ENCODE measurements at regions not wholly inside any gene's neighbourhood (a gene's known extent, or its start where the extent isn't known, plus 50 kb on each side); places are given as distances from the start of the nearest gene placed in this dataset.
A peak's percentile ranks its signal among the peaks of the same experiment; 100 is the strongest.
"Not testable (repeated sequence)": the region's sequence is repeated elsewhere in the genome, so short reads cannot be mapped to it uniquely, and the experiment has no call there.

- H3K4me1 Mint-ChIP-seq; H3K4me3 Mint-ChIP-seq; H3K36me3 Mint-ChIP-seq; DNase-seq; H3K27ac Mint-ChIP-seq; H3K27me3 Mint-ChIP-seq; ATAC-seq (ENCODE audit: low read depth in 2 of 2): not testable (repeated sequence)
- peaks cover 6 to 71% (median 27%) of the 10 kb centered on the region in 7 donors for H3K9me3 Mint-ChIP-seq
These were observed 89.0 kb upstream of the VSTM2A start for GRCh38 chr7:54453168-54453567.

- peaks cover 10 to 71% (median 28%) of the 10 kb centered on the region in 7 donors for H3K9me3 Mint-ChIP-seq
- not testable (repeated sequence) for DNase-seq; ATAC-seq (ENCODE audit: low read depth in 2 of 2); H3K27ac Mint-ChIP-seq; H3K27me3 Mint-ChIP-seq; H3K4me3 Mint-ChIP-seq; H3K36me3 Mint-ChIP-seq; H3K4me1 Mint-ChIP-seq
These were observed 87.5 kb upstream of the VSTM2A start for GRCh38 chr7:54454700-54455099.

DNA sequence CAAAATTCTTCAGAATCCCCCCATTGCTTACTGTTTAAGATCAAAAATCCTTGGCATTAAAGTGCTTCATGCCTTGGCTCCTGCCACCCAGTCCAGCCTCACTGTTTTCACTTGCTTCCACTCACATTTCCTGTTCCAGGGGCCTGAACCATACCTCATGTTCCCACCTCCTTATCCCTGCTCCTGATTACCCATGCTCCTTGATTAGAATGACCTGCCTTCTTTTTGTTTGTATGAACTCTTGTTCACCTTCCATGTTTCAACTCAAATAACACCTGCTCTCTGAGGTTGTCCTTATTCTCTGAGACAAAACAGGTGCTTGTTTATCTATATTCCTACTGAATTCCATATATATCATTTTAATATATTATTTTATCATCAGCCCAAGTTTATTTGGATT is 77.1 kb upstream of the VSTM2A start:
- no peak for DNase-seq
- no peaks in the 10 kb centered on the region for H3K4me1 Mint-ChIP-seq
- peak overlapping the region in 1 of 6 donors; percentile 23 for H3K27ac Mint-ChIP-seq
- no peak overlapping the region for H3K4me3 Mint-ChIP-seq
- H3K27me3 Mint-ChIP-seq = no peaks in the 10 kb centered on the region
- peaks cover 6 to 31% (median 14%) of the 10 kb centered on the region in 7 donors for H3K9me3 Mint-ChIP-seq
- no peak for ATAC-seq (ENCODE audit: low read depth in 2 of 2)
- H3K36me3 Mint-ChIP-seq = no peaks in the 10 kb centered on the region

DNA sequence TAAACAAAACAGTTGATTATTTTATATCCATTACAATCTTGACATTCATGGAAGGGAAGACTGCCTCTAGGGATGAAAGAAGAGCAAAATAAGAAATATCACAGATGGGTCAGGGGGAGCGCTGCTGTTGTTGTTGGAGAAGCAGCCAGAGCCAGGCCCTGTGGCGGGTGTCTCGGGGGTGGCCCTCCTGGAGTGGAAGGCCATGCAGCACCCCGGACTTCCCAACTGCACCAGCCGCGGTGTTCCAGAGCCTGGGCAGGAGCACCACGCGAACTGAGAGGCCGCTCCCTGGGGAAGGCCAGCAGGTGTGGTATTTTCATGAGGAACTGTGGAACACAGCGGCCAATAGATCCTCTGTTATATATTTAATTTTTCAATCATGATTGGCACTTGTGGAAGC is 72.4 kb upstream of the VSTM2A start:
- DNase-seq (no peak), ATAC-seq (ENCODE audit: low read depth in 2 of 2) (no peak)
- no peaks in the 10 kb centered on the region for H3K27me3 Mint-ChIP-seq
- no peaks in the 10 kb centered on the region for H3K4me1 Mint-ChIP-seq
- no peaks in the 10 kb centered on the region for H3K36me3 Mint-ChIP-seq
- no peak overlapping the region for H3K27ac Mint-ChIP-seq
- H3K9me3 Mint-ChIP-seq = peaks cover 5 to 43% (median 14%) of the 10 kb centered on the region in 7 donors
- no peak overlapping the region for H3K4me3 Mint-ChIP-seq

GRCh38 chr7:54476609-54477008 is 65.6 kb upstream of the VSTM2A start:
- Mint-ChIP-seq H3K27ac (no peak overlapping the region), H3K27me3 (no peaks in the 10 kb centered on the region), H3K36me3 (no peaks in the 10 kb centered on the region), H3K4me1 (no peaks in the 10 kb centered on the region), H3K4me3 (no peak overlapping the region), H3K9me3 (peaks cover 0 to 16% (median 9%) of the 10 kb centered on the region in 7 donors)
- ATAC-seq (ENCODE audit: low read depth in 2 of 2) (no peak), DNase-seq (no peak)

DNA sequence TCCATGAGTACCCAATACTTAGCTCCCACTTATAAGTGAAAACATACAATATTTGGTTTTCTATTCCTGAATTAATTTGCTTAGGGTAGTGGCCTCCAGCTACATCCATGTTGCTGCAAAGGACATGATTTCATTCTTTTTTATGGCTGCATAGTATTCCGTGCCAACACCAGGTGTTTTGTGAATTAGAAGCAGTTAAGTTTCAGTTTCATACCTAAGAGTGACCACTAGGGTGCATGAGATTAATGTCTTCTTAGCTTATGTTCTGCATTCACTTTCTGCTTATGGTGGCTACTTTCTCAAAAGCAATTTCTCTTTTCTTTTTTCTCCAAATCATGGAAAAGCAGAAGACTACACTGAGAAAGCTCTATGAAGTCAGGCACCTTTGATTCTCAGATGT is 65.1 kb upstream of the VSTM2A start:
- ATAC-seq (ENCODE audit: low read depth in 2 of 2) = no peak
- Mint-ChIP-seq H3K4me3 (no peak overlapping the region), H3K27ac (no peak overlapping the region), H3K4me1 (no peaks in the 10 kb centered on the region), H3K27me3 (no peaks in the 10 kb centered on the region), H3K9me3 (peaks cover 0 to 16% (median 9%) of the 10 kb centered on the region in 7 donors), H3K36me3 (no peaks in the 10 kb centered on the region)
- no peak for DNase-seq

GRCh38 chr7:54483523-54483922 is 58.7 kb upstream of the VSTM2A start:
- H3K27me3 Mint-ChIP-seq = no peaks in the 10 kb centered on the region
- H3K36me3 Mint-ChIP-seq = no peaks in the 10 kb centered on the region
- no peak for DNase-seq
- H3K9me3 Mint-ChIP-seq = peaks cover 7 to 24% (median 17%) of the 10 kb centered on the region in 7 donors
- H3K27ac Mint-ChIP-seq = no peak overlapping the region
- H3K4me1 Mint-ChIP-seq = no peaks in the 10 kb centered on the region
- no peak for ATAC-seq (ENCODE audit: low read depth in 2 of 2)
- H3K4me3 Mint-ChIP-seq = no peak overlapping the region

DNA sequence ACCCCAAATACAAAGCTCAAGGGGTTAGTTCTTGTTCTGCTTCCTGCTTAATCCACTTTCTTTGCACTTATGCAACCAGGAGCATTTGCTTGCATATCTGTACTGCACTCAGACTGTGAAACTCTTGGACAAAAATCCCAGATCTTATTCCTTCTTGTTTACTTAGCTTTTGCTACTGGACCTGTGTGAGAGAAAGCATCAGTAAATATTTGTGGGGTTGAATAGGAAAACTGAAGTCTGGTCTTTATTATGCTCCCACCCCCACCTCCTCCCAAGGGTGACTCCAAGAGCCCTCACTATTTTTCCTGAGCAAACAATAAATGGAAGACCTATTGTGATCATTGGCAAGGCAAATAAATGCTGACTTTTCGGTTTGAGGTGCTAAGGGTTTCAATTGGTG is 57.1 kb upstream of the VSTM2A start:
- no peaks in the 10 kb centered on the region for H3K4me1 Mint-ChIP-seq
- H3K27me3 Mint-ChIP-seq = no peaks in the 10 kb centered on the region
- DNase-seq (no peak), ATAC-seq (ENCODE audit: low read depth in 2 of 2) (no peak)
- H3K9me3 Mint-ChIP-seq = peaks cover 4 to 24% (median 15%) of the 10 kb centered on the region in 7 donors
- no peak overlapping the region for H3K4me3 Mint-ChIP-seq
- no peak overlapping the region for H3K27ac Mint-ChIP-seq
- no peaks in the 10 kb centered on the region for H3K36me3 Mint-ChIP-seq

Data from naive B cell (primary cell).